ENCODE measurements at regions not wholly inside any gene's neighbourhood (a gene's known extent, or its start where the extent isn't known, plus 50 kb on each side); places are given as distances from the start of the nearest gene placed in this dataset.

DNA sequence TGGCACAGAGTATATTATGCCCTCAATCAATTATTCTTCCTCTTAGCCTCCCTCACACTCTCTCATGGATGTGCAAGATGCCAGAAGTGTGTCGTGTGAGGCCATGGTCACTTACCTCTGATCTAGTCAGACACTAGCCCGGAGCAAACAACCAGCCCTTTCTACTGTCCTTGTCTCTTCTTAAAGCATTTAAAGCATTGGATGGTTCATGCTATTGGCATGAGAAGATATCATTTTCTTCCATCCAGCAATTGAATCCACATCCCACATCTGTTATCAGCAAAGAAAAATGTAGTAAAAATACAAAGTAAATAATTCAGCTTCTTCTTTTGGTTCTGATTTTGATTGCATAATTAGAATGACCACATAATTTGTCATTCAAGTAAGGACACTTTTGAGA, 267.2 kb upstream of the ACO1 start:
- H3K4me3 ChIP-seq = no peak overlapping the region
- no TSS peak for BruUV-seq (replicated peaks)
- no peaks in the 10 kb centered on the region for H3K9me3 ChIP-seq (replicated peaks; ENCODE audit: control insufficient read depth, insufficient read depth, low read depth, low read length)
- no peaks in the 10 kb centered on the region for H3K9me1 ChIP-seq (ENCODE audit: control insufficient read depth, insufficient read depth, low read length)
- 0% methylated on average over 2 of the region's 2 CpGs for WGBS (ENCODE audit: insufficient coverage, low coverage, missing lambda C conversion rate)
- no peaks in the 10 kb centered on the region for H4K20me1 ChIP-seq (replicated peaks; ENCODE audit: control insufficient read depth, insufficient read depth, low read length)
- in situ Hi-C loops (cut with MboI) (no loop called here), intact Hi-C loops (cut with micrococcal nuclease) (no loop called here)
- H3K27me3 ChIP-seq (ENCODE audit: control insufficient read depth in 2 of 2, insufficient read depth in 2 of 2, low read length in 2 of 2) = no peaks in the 10 kb centered on the region
- no peaks in the 10 kb centered on the region for H3K4me1 ChIP-seq (replicated peaks in 1 of 2; ENCODE audit: control insufficient read depth in 2 of 2, insufficient read depth in 2 of 2, low read length in 2 of 2)
- no peak overlapping the region for H3K4me2 ChIP-seq (ENCODE audit: insufficient read depth, low read length)
- no peak for ATAC-seq
- H3K36me3 ChIP-seq (ENCODE audit: control insufficient read depth, insufficient read depth, low read length) = no peaks in the 10 kb centered on the region
- H3K79me2 ChIP-seq (ENCODE audit: control insufficient read depth, insufficient read depth, low read length) = no peaks in the 10 kb centered on the region
- FAIRE-seq = no peak
- no peak overlapping the region for H2AFZ ChIP-seq (ENCODE audit: low read depth, low read length)
- no peak for DNase-seq (ENCODE audit: extremely low read depth in 1 of 4, low spot score in 3 of 4)
- no peak overlapping the region for H3K27ac ChIP-seq (ENCODE audit: extremely low read depth, low read depth, low read length)
- no peak overlapping the region for H3K9ac ChIP-seq (ENCODE audit: insufficient read depth in 1 of 2, low read depth in 2 of 2, low read length in 2 of 2)
- TF ChIP-seq, protein P1, sequence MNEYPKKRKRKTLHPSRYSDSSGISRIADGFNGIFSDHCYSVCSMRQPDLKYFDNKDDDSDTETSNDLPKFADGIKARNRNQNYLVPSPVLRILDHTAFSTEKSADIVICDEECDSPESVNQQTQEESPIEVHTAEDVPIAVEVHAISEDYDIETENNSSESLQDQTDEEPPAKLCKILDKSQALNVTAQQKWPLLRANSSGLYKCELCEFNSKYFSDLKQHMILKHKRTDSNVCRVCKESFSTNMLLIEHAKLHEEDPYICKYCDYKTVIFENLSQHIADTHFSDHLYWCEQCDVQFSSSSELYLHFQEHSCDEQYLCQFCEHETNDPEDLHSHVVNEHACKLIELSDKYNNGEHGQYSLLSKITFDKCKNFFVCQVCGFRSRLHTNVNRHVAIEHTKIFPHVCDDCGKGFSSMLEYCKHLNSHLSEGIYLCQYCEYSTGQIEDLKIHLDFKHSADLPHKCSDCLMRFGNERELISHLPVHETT (CRISPR knock-in tag; conservative IDR thresholded peaks at IDR 0.05 in 1 of 2, IDR thresholded peaks at IDR 0.05 in 1 of 2) = no peak
- TF ChIP-seq, protein P2, sequence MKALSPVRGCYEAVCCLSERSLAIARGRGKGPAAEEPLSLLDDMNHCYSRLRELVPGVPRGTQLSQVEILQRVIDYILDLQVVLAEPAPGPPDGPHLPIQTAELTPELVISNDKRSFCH (CRISPR knock-in tag; IDR thresholded peaks at IDR 0.05) = no peak
- TF ChIP-seq, protein P2 (tag; IDR thresholded peaks at IDR 0.05) = no peak
- TF ChIP-seq PURB (CRISPR knock-in tag; IDR thresholded peaks at IDR 0.05; ENCODE audit: low read depth) (no peak), ZNF778 (CRISPR knock-in tag; IDR thresholded peaks at IDR 0.05) (no peak), SPI1 (IDR thresholded peaks at IDR 0.05; ENCODE audit: borderline replicate concordance, low read depth, low read length) (no peak), HSF4 (CRISPR knock-in tag; IDR thresholded peaks at IDR 0.05; ENCODE audit: borderline replicate concordance) (no peak), PRDM10 (IDR thresholded peaks at IDR 0.05; ENCODE audit: partially characterized antibody) (no peak), CHD1 (IDR thresholded peaks at IDR 0.05; ENCODE audit: low read length) (no peak), BCL6 (CRISPR knock-in tag; IDR thresholded peaks at IDR 0.05) (no peak)
- TF ChIP-seq, protein P3, sequence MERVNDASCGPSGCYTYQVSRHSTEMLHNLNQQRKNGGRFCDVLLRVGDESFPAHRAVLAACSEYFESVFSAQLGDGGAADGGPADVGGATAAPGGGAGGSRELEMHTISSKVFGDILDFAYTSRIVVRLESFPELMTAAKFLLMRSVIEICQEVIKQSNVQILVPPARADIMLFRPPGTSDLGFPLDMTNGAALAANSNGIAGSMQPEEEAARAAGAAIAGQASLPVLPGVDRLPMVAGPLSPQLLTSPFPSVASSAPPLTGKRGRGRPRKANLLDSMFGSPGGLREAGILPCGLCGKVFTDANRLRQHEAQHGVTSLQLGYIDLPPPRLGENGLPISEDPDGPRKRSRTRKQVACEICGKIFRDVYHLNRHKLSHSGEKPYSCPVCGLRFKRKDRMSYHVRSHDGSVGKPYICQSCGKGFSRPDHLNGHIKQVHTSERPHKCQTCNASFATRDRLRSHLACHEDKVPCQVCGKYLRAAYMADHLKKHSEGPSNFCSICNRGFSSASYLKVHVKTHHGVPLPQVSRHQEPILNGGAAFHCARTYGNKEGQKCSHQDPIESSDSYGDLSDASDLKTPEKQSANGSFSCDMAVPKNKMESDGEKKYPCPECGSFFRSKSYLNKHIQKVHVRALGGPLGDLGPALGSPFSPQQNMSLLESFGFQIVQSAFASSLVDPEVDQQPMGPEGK (CRISPR knock-in tag; IDR thresholded peaks at IDR 0.05; ENCODE audit: borderline replicate concordance) = no peak
- ChIA-PET CTCF (ENCODE audit: low intra/inter-chr PET ratio) (no interaction called here), POLR2A (no interaction called here)

Data from K562 (cell line).